ENCODE measurements at regions not wholly inside any gene's neighbourhood (a gene's known extent, or its start where the extent isn't known, plus 50 kb on each side); places are given as distances from the start of the nearest gene placed in this dataset.

GRCh38 chr1:229971141-229971540 lies 95.9 kb upstream of the GALNT2 start:
- TF ChIP-seq MAX (IDR thresholded peaks at IDR 0.05; ENCODE audit: low read depth, low read length) (no peak), CTCF (IDR thresholded peaks at IDR 0.05; ENCODE audit: low read depth, low read length) (no peak), MYC (IDR thresholded peaks at IDR 0.05; ENCODE audit: low read depth, low read length) (no peak), POLR2A (IDR thresholded peaks at IDR 0.05; ENCODE audit: extremely low read depth, insufficient read length) (no peak)
- DNase-seq (ENCODE audit: low read depth) = no peak
- no peak overlapping the region for H3K4me3 ChIP-seq (ENCODE audit: low read depth, low read length)

GRCh38 chr1:229972600-229973296 lies 94.3 kb upstream of the GALNT2 start:
- DNase-seq (ENCODE audit: low read depth) = peak; percentile 6
- no peak overlapping the region for H3K4me3 ChIP-seq (ENCODE audit: low read depth, low read length)
- TF ChIP-seq CTCF (IDR thresholded peaks at IDR 0.05; ENCODE audit: low read depth, low read length) (peak; percentile 17), POLR2A (IDR thresholded peaks at IDR 0.05; ENCODE audit: extremely low read depth, insufficient read length) (no peak)

- H3K4me3 ChIP-seq (ENCODE audit: low read depth, low read length) = no peak overlapping the region
- no peak for TF ChIP-seq MYC (IDR thresholded peaks at IDR 0.05; ENCODE audit: low read depth, low read length)
- no peak for TF ChIP-seq CTCF (IDR thresholded peaks at IDR 0.05; ENCODE audit: low read depth, low read length)
- TF ChIP-seq POLR2A (IDR thresholded peaks at IDR 0.05; ENCODE audit: extremely low read depth, insufficient read length) = no peak
- no peak for TF ChIP-seq MAX (IDR thresholded peaks at IDR 0.05; ENCODE audit: low read depth, low read length)
- no peak for DNase-seq (ENCODE audit: low read depth)
Observed at GRCh38 chr1:229973297-229973612, 93.8 kb upstream of the GALNT2 start.

GRCh38 chr1:229975047-229975446 lies 92.0 kb upstream of the GALNT2 start:
- no peak for TF ChIP-seq CTCF (IDR thresholded peaks at IDR 0.05; ENCODE audit: low read depth, low read length)
- no peak for TF ChIP-seq MYC (IDR thresholded peaks at IDR 0.05; ENCODE audit: low read depth, low read length)
- no peak for TF ChIP-seq POLR2A (IDR thresholded peaks at IDR 0.05; ENCODE audit: extremely low read depth, insufficient read length)
- no peak for TF ChIP-seq MAX (IDR thresholded peaks at IDR 0.05; ENCODE audit: low read depth, low read length)
- H3K4me3 ChIP-seq (ENCODE audit: low read depth, low read length) = no peak overlapping the region
- no peak for DNase-seq (ENCODE audit: low read depth)

GRCh38 chr1:229980009-229980408 lies 87.0 kb upstream of the GALNT2 start:
- no peak for TF ChIP-seq POLR2A (IDR thresholded peaks at IDR 0.05; ENCODE audit: extremely low read depth, insufficient read length)
- no peak for TF ChIP-seq MYC (IDR thresholded peaks at IDR 0.05; ENCODE audit: low read depth, low read length)
- TF ChIP-seq CTCF (IDR thresholded peaks at IDR 0.05; ENCODE audit: low read depth, low read length) = no peak
- TF ChIP-seq MAX (IDR thresholded peaks at IDR 0.05; ENCODE audit: low read depth, low read length) = no peak
- DNase-seq (ENCODE audit: low read depth) = no peak
- no peak overlapping the region for H3K4me3 ChIP-seq (ENCODE audit: low read depth, low read length)

- no peak for DNase-seq (ENCODE audit: low read depth)
- no peak overlapping the region for H3K4me3 ChIP-seq (ENCODE audit: low read depth, low read length)
- TF ChIP-seq CTCF (IDR thresholded peaks at IDR 0.05; ENCODE audit: low read depth, low read length) (no peak), MAX (IDR thresholded peaks at IDR 0.05; ENCODE audit: low read depth, low read length) (no peak), POLR2A (IDR thresholded peaks at IDR 0.05; ENCODE audit: extremely low read depth, insufficient read length) (no peak), MYC (IDR thresholded peaks at IDR 0.05; ENCODE audit: low read depth, low read length) (no peak)
Observed at GRCh38 chr1:229981736-229982135, 85.3 kb upstream of the GALNT2 start.

Data from NB4 (cell line).